ENCODE measurements at regions not wholly inside any gene's neighbourhood (a gene's known extent, or its start where the extent isn't known, plus 50 kb on each side); places are given as distances from the start of the nearest gene placed in this dataset.

DNA sequence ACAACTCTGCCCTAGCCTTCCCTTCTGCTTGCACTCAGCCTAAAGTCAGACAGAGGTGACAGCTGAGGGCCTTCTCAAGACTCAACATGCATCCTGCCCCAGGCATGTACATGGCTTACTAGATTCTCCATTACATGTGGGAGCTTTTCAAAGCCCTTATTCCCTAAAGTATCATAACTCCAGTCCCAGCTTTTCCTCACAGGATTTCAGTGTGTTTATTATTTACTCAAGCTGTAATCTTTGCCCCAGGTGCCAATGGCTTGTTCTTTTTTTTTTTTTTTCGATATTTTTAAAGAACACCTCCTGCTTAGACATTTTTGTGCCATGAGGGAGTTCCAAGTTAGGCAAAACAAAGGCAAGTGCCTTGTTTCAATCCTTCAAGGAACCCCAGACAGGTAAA is 154.0 kb upstream of the RADX start:
- TF ChIP-seq EZH2 (IDR thresholded peaks at IDR 0.05) (no peak), EZH2phosphoT487 (IDR thresholded peaks at IDR 0.05) (no peak)
- TF ChIP-seq, protein P1, sequence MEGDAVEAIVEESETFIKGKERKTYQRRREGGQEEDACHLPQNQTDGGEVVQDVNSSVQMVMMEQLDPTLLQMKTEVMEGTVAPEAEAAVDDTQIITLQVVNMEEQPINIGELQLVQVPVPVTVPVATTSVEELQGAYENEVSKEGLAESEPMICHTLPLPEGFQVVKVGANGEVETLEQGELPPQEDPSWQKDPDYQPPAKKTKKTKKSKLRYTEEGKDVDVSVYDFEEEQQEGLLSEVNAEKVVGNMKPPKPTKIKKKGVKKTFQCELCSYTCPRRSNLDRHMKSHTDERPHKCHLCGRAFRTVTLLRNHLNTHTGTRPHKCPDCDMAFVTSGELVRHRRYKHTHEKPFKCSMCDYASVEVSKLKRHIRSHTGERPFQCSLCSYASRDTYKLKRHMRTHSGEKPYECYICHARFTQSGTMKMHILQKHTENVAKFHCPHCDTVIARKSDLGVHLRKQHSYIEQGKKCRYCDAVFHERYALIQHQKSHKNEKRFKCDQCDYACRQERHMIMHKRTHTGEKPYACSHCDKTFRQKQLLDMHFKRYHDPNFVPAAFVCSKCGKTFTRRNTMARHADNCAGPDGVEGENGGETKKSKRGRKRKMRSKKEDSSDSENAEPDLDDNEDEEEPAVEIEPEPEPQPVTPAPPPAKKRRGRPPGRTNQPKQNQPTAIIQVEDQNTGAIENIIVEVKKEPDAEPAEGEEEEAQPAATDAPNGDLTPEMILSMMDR (IDR thresholded peaks at IDR 0.05), result no peak
- Histone ChIP-seq H3K27ac (no peak overlapping the region), H4K20me1 (ENCODE audit: low read depth) (no peaks in the 10 kb centered on the region), H3K4me3 (no peak overlapping the region), H3K36me3 (no peaks in the 10 kb centered on the region), H3K4me2 (no peak overlapping the region), H3K27me3 (no peaks in the 10 kb centered on the region), H3K9ac (no peak overlapping the region), H2AFZ (replicated peaks) (no peak overlapping the region), H3K79me2 (ENCODE audit: low read depth) (no peaks in the 10 kb centered on the region), H3K9me3 (ENCODE audit: low read depth) (peaks cover 12% of the 10 kb centered on the region), H3K4me1 (no peaks in the 10 kb centered on the region), H3F3A (ENCODE audit: low read depth) (peaks cover 5% of the 10 kb centered on the region)
- Mint-ChIP-seq H3K4me3 (no peak overlapping the region), H3K27me3 (ENCODE audit: insufficient read depth, low read depth) (no peaks in the 10 kb centered on the region), H3K4me1 (no peaks in the 10 kb centered on the region), H3K36me3 (no peaks in the 10 kb centered on the region), H3K9me3 (no peaks in the 10 kb centered on the region), H3K27ac (no peak overlapping the region)
- no peak for DNase-seq (ENCODE audit: low spot score)

DNA sequence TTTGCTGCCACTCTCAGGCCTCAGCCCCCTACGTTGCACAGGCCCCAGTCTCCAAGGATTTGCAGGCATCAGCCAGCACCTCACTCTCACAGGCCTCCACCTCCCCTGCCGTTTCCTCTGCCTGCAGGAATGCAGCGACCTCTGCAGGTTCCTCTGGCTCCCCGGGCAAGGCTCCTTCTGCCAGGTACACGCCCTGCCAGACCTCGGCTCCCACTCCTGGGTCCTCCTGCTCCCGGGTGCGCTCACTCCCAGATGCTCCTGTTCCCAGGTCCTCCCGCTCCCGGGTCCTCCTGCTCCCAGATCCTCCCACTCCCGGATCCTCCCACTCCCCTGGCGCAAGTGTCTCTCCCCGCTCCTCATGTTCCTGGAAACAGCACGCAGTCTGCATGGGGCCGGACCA is 144.4 kb upstream of the RADX start:
- Histone ChIP-seq H3K79me2 (ENCODE audit: low read depth) (no peaks in the 10 kb centered on the region), H3K4me2 (no peak overlapping the region), H3K4me1 (no peaks in the 10 kb centered on the region), H3K27me3 (no peaks in the 10 kb centered on the region), H3F3A (ENCODE audit: low read depth) (no peaks in the 10 kb centered on the region), H3K4me3 (no peak overlapping the region), H3K9me3 (ENCODE audit: low read depth) (no peaks in the 10 kb centered on the region), H3K9ac (no peak overlapping the region), H3K36me3 (no peaks in the 10 kb centered on the region), H4K20me1 (ENCODE audit: low read depth) (no peaks in the 10 kb centered on the region), H3K27ac (no peak overlapping the region), H2AFZ (replicated peaks) (no peak overlapping the region)
- no peaks in the 10 kb centered on the region for H3K27me3 Mint-ChIP-seq (ENCODE audit: insufficient read depth, low read depth)
- H3K4me3 Mint-ChIP-seq, result no peak overlapping the region
- TF ChIP-seq EZH2phosphoT487 (IDR thresholded peaks at IDR 0.05), result no peak
- TF ChIP-seq EZH2 (IDR thresholded peaks at IDR 0.05), result no peak
- TF ChIP-seq, protein P1 (IDR thresholded peaks at IDR 0.05), result no peak
- peak; percentile 12 for DNase-seq (ENCODE audit: low spot score)
- peaks cover 5% of the 10 kb centered on the region for H3K9me3 Mint-ChIP-seq
- no peaks in the 10 kb centered on the region for H3K4me1 Mint-ChIP-seq
- no peak overlapping the region for H3K27ac Mint-ChIP-seq
- H3K36me3 Mint-ChIP-seq, result no peaks in the 10 kb centered on the region

DNA sequence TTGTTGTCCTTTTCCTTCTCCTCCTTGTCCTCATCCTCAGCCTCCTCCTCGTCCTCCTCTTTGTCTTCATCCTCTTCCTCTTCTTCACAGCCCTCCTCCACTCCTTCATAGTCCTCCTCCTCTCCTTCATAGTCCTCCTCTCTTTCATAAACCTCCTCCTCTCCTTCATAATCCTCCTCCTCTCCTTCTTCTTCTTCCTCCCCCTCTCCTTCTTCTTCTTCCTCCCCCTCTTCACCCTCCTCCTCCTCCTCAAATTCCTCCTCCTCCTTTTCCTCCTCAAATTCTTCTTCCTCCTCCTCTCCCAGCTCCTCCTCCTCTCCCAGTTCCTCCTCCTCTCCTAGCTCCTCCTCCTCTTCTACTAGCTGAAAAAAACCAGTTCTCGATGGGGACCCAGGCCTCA is 143.8 kb upstream of the RADX start:
- no peaks in the 10 kb centered on the region for H3K4me1 ChIP-seq
- Mint-ChIP-seq H3K36me3 (no peaks in the 10 kb centered on the region), H3K4me1 (no peaks in the 10 kb centered on the region), H3K27ac (no peak overlapping the region), H3K9me3 (peaks cover 5% of the 10 kb centered on the region), H3K4me3 (no peak overlapping the region), H3K27me3 (ENCODE audit: insufficient read depth, low read depth) (no peaks in the 10 kb centered on the region)
- H3K79me2 ChIP-seq (ENCODE audit: low read depth), result no peaks in the 10 kb centered on the region
- H3K9me3 ChIP-seq (ENCODE audit: low read depth), result no peaks in the 10 kb centered on the region
- DNase-seq (ENCODE audit: low spot score), result no peak
- no peak overlapping the region for H3K27ac ChIP-seq
- H3K4me2 ChIP-seq, result no peak overlapping the region
- no peaks in the 10 kb centered on the region for H4K20me1 ChIP-seq (ENCODE audit: low read depth)
- no peak overlapping the region for H3K9ac ChIP-seq
- no peaks in the 10 kb centered on the region for H3F3A ChIP-seq (ENCODE audit: low read depth)
- no peaks in the 10 kb centered on the region for H3K27me3 ChIP-seq
- no peak overlapping the region for H3K4me3 ChIP-seq
- no peak overlapping the region for H2AFZ ChIP-seq (replicated peaks)
- no peaks in the 10 kb centered on the region for H3K36me3 ChIP-seq
- TF ChIP-seq EZH2phosphoT487 (IDR thresholded peaks at IDR 0.05), result no peak

DNA sequence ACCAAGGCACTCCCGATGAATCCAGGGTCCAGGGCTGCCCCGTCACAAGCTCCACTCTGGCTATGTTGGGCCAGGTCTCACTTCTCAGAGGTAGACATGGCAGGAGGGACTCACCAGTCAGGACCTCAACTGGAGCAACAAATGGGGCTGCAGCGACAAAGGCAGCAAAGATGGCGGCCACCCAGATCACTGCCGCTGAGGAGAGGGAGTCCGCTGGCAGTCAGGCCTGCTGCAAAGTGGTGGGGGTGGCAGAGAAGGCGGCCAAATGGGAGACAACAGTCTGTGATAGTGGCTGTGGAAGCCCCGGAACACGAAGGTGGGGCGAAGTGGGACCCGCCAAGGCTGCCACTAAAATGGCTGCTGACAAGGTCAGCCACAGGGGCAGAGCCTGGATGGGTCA is 143.3 kb upstream of the RADX start:
- H3K9ac ChIP-seq, result no peak overlapping the region

More for the DNA sequence above, 143.3 kb upstream of the RADX start:
- H3K27me3 Mint-ChIP-seq (ENCODE audit: insufficient read depth, low read depth), result no peaks in the 10 kb centered on the region
- Histone ChIP-seq H2AFZ (replicated peaks) (no peak overlapping the region), H4K20me1 (ENCODE audit: low read depth) (no peaks in the 10 kb centered on the region), H3K79me2 (ENCODE audit: low read depth) (no peaks in the 10 kb centered on the region), H3K27me3 (no peaks in the 10 kb centered on the region), H3K4me3 (no peak overlapping the region), H3K27ac (no peak overlapping the region), H3K36me3 (no peaks in the 10 kb centered on the region), H3F3A (ENCODE audit: low read depth) (no peaks in the 10 kb centered on the region), H3K9me3 (ENCODE audit: low read depth) (no peaks in the 10 kb centered on the region), H3K4me1 (no peaks in the 10 kb centered on the region), H3K4me2 (no peak overlapping the region)
- peaks cover 5% of the 10 kb centered on the region for H3K9me3 Mint-ChIP-seq
- H3K36me3 Mint-ChIP-seq, result no peaks in the 10 kb centered on the region
- H3K4me1 Mint-ChIP-seq, result no peaks in the 10 kb centered on the region
- no peak for TF ChIP-seq EZH2phosphoT487 (IDR thresholded peaks at IDR 0.05)
- no peak for TF ChIP-seq EZH2 (IDR thresholded peaks at IDR 0.05)
- TF ChIP-seq, protein P1 (IDR thresholded peaks at IDR 0.05), result no peak
- H3K4me3 Mint-ChIP-seq, result no peak overlapping the region
- H3K27ac Mint-ChIP-seq, result no peak overlapping the region
- no peak for DNase-seq (ENCODE audit: low spot score)
